ENCODE measurements at regions not wholly inside any gene's neighbourhood (a gene's known extent, or its start where the extent isn't known, plus 50 kb on each side); places are given as distances from the start of the nearest gene placed in this dataset.
"Not testable (repeated sequence)": the region's sequence is repeated elsewhere in the genome, so short reads cannot be mapped to it uniquely, and the experiment has no call there.

DNA sequence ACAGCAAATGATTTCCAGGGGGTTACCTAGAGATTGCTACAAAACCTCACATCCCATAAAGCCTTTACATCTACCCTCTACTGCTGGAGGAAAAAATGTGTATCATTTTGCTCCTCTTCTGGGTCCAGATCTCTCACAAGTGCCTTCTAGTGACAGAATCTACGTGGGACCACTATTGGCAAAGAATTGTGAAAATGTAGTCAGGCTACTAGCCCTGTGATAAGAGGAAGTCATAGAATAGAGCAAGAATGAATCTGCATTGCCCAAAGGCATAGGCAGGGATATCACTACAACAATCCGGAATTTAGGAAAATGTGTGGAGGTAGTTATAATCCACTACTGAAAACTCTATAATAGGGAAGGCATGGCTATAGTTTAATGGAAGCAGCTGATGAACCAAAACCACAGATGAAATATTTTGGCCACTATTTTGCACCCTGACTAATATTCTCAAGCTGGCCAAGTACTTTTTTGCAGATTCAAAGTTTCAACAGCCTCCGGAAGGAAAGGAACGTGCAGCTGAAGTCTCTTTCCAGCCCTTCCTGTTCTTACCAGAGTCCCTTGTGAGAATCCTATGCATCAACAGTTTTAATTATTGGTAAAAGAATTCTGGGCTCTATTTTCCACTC is 176.8 kb downstream of the PHLDA1 start:
- Histone ChIP-seq H3K9me3 (no peaks in the 10 kb centered on the region), H3K4me3 (no peak overlapping the region), H3K4me1 (replicated peaks) (no peaks in the 10 kb centered on the region), H3K27me3 (replicated peaks; ENCODE audit: insufficient read depth) (no peaks in the 10 kb centered on the region), H3K27ac (no peak overlapping the region), H3K36me3 (no peaks in the 10 kb centered on the region)
- WGBS: 88% methylated on average over 4 of the region's 4 CpGs
- intact Hi-C loops (cut with DNase I): no loop called here
- DNase-seq (ENCODE audit: low spot score): no peak
- TF ChIP-seq CTCF (IDR thresholded peaks at IDR 0.05) (no peak), POLR2AphosphoS5 (IDR thresholded peaks at IDR 0.05) (no peak), POLR2A (IDR thresholded peaks at IDR 0.05) (no peak)

DNA sequence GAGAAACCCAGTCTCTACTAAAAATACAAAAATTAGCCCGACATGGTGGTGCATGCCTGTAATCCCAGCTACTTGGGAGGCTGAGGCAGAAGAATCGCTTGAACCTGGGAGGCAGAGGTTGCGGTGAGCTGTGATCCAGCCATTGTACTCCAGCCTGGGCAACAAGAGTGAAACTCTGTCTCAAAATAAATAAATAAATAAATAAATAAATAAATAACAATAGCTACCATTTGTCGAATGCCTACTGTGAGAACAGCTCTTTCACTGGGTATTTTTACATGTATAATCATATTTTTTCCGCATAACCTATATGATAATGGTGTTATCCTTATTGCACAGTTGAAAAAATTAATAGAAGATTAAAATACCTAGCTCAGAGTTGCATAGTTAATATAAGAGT is 177.4 kb downstream of the PHLDA1 start:
- DNase-seq (ENCODE audit: low spot score); H3K36me3 ChIP-seq; H3K4me3 ChIP-seq; H3K27me3 ChIP-seq (replicated peaks; ENCODE audit: insufficient read depth); H3K9me3 ChIP-seq; intact Hi-C loops (cut with DNase I); H3K27ac ChIP-seq; H3K4me1 ChIP-seq (replicated peaks): not testable (repeated sequence)
- over 99% methylated on average over 5 of the region's 5 CpGs for WGBS

DNA sequence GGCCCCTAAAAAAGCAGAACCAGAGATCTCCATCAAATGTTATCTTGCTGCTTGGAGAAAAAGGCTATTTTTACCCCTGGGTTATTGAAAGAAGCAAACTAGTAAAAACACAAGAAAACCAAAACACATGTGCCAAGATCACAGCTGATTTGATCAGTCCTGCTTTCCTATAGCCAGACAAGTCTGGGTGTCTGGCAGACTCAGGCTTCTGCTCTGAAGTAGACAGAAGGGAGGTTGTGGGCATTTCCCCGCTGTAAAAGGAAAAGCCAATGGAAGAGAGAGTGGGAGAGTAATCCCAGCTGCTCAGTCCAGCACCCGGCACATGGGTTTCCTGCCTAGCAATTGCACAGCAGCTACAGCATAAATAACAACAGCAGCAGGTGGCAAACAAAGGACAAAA is 177.9 kb downstream of the PHLDA1 start:
- Histone ChIP-seq H3K4me1 (replicated peaks) (no peaks in the 10 kb centered on the region), H3K4me3 (no peak overlapping the region), H3K9me3 (no peaks in the 10 kb centered on the region), H3K27ac (no peak overlapping the region), H3K27me3 (replicated peaks; ENCODE audit: insufficient read depth) (no peaks in the 10 kb centered on the region), H3K36me3 (no peaks in the 10 kb centered on the region)
- intact Hi-C loops (cut with DNase I): no loop called here
- WGBS: 26% methylated on average over 2 of the region's 2 CpGs
- DNase-seq (ENCODE audit: low spot score): no peak
- TF ChIP-seq POLR2AphosphoS5 (IDR thresholded peaks at IDR 0.05) (no peak), CTCF (IDR thresholded peaks at IDR 0.05) (no peak), POLR2A (IDR thresholded peaks at IDR 0.05) (no peak)

DNA sequence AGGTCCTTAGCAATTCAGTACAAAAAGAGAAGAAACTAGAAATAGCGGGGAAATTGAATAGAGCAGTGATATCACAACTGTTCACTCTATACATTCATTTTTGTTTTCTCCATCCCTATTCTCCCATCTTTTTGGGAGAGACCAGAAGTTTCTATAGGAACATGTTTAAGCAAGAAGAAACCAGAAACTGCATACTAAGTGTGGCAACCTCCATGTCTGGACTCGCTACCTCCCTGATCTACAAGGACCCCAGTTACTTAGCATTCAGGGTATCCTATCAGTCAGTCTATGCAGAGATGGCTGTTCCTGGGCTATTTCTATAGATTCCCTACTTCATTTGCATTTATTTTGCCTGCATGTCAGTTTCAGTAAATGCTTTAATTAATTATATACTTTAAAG is 178.6 kb downstream of the PHLDA1 start:
- 89% methylated on average over 2 of the region's 2 CpGs for WGBS
- Histone ChIP-seq H3K36me3 (no peaks in the 10 kb centered on the region), H3K4me3 (no peak overlapping the region), H3K27ac (no peak overlapping the region), H3K27me3 (replicated peaks; ENCODE audit: insufficient read depth) (no peaks in the 10 kb centered on the region), H3K4me1 (replicated peaks) (no peaks in the 10 kb centered on the region), H3K9me3 (no peaks in the 10 kb centered on the region)
- TF ChIP-seq CTCF (IDR thresholded peaks at IDR 0.05): no peak
- no peak for TF ChIP-seq POLR2A (IDR thresholded peaks at IDR 0.05)
- TF ChIP-seq POLR2AphosphoS5 (IDR thresholded peaks at IDR 0.05): no peak
- DNase-seq (ENCODE audit: low spot score): no peak
- intact Hi-C loops (cut with DNase I): no loop called here

DNA sequence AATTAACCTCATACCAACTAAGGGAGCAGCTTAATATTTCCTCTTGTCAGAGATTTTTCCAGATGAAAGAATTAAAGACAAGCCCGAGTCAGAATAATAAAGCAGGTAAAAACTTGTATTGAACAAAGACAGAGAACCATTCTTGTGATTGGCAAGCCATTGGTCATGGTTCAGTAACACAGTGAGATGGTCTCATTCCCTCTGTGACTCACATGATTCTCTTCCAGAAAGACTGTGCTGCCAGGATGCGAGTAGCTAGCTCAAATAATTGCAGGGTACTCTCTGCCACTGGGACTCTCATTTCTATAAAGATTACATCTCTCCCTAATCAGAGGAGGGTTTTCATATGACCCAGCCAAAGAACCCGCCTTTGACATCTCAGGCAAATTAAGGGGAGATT is 179.4 kb downstream of the PHLDA1 start:
- intact Hi-C loops (cut with DNase I): no loop called here
- Histone ChIP-seq H3K4me3 (no peak overlapping the region), H3K27me3 (replicated peaks; ENCODE audit: insufficient read depth) (no peaks in the 10 kb centered on the region), H3K36me3 (no peaks in the 10 kb centered on the region), H3K4me1 (replicated peaks) (no peaks in the 10 kb centered on the region), H3K9me3 (no peaks in the 10 kb centered on the region), H3K27ac (no peak overlapping the region)
- 43% methylated on average over 3 of the region's 3 CpGs for WGBS
- TF ChIP-seq CTCF (IDR thresholded peaks at IDR 0.05): no peak
- no peak for TF ChIP-seq POLR2A (IDR thresholded peaks at IDR 0.05)
- peak; percentile 23 for TF ChIP-seq POLR2AphosphoS5 (IDR thresholded peaks at IDR 0.05)
- DNase-seq (ENCODE audit: low spot score): no peak

All from prostate gland (tissue), 2 donors.